ENCODE measurements at regions not wholly inside any gene's neighbourhood (a gene's known extent, or its start where the extent isn't known, plus 50 kb on each side); places are given as distances from the start of the nearest gene placed in this dataset.
A peak's percentile ranks its signal among the peaks of the same experiment; 100 is the strongest.

GRCh38 chr6:123716506-123716905, 79.8 kb upstream of the TRDN start:
- Histone ChIP-seq H3K27ac (no peak overlapping the region), H3K9ac (no peak overlapping the region), H3K36me3 (ENCODE audit: control insufficient read depth, insufficient read depth, low read length) (no peaks in the 10 kb centered on the region), H3K79me2 (no peaks in the 10 kb centered on the region), H2AFZ (no peak overlapping the region), H3K4me2 (ENCODE audit: low read length) (no peak overlapping the region), H3K4me1 (no peaks in the 10 kb centered on the region), H3K9me3 (ENCODE audit: control insufficient read depth, low read length) (no peaks in the 10 kb centered on the region), H3K4me3 (ENCODE audit: low read depth, low read length) (no peak overlapping the region), H3K27me3 (ENCODE audit: control insufficient read depth, insufficient read depth, low read length) (no peaks in the 10 kb centered on the region)
- TF ChIP-seq, protein P1, sequence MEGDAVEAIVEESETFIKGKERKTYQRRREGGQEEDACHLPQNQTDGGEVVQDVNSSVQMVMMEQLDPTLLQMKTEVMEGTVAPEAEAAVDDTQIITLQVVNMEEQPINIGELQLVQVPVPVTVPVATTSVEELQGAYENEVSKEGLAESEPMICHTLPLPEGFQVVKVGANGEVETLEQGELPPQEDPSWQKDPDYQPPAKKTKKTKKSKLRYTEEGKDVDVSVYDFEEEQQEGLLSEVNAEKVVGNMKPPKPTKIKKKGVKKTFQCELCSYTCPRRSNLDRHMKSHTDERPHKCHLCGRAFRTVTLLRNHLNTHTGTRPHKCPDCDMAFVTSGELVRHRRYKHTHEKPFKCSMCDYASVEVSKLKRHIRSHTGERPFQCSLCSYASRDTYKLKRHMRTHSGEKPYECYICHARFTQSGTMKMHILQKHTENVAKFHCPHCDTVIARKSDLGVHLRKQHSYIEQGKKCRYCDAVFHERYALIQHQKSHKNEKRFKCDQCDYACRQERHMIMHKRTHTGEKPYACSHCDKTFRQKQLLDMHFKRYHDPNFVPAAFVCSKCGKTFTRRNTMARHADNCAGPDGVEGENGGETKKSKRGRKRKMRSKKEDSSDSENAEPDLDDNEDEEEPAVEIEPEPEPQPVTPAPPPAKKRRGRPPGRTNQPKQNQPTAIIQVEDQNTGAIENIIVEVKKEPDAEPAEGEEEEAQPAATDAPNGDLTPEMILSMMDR (IDR thresholded peaks at IDR 0.05) = no peak

DNA sequence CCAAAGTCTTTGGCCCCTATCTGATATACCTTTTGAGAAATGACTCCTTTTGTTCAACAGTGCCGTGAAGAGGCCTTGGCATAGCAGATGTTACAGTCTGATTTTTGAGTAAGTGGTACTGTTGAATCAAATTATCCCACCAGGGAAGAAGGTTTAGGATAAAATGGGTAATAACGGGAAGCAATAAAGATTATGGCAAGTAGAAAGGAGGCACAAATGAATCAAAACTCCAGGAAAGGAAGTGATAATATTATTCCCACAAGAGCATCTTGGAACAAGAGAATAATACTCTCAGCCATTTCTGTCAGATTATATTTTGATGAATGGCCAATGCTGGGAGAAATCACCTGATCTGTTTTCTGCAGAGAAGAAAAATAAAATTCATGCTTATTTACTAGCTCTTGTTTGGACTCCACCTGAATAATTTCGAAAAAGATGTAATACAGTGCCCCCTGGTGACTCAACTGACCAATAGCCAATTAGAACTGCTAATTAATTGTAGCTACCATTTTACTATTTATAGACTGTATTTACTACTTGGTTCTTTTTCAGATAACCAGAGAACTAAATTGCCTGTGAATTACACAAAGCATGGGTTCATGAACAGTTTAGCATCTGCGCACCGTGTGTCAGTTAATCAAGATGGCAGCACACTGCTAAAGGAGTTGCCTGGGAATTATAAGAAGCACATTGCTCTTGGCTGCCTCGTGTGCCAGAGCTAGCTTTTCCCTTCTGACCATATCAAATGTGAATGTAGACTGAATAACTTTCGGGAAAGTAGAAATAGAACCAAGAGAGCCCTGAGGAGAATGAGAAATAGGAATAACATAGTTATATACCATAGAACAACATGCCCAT, 78.5 kb upstream of the TRDN start:
- no peaks in the 10 kb centered on the region for H3K27me3 ChIP-seq (ENCODE audit: control insufficient read depth, insufficient read depth, low read length)
- no peak overlapping the region for H3K4me2 ChIP-seq (ENCODE audit: low read length)
- H3K27ac ChIP-seq = no peak overlapping the region
- no peaks in the 10 kb centered on the region for H3K36me3 ChIP-seq (ENCODE audit: control insufficient read depth, insufficient read depth, low read length)
- H2AFZ ChIP-seq = peak overlapping the region; percentile 48
- no peak overlapping the region for H3K9ac ChIP-seq
- no peak overlapping the region for H3K4me3 ChIP-seq (ENCODE audit: low read depth, low read length)
- H3K4me1 ChIP-seq = no peaks in the 10 kb centered on the region
- H3K9me3 ChIP-seq (ENCODE audit: control insufficient read depth, low read length) = no peaks in the 10 kb centered on the region
- TF ChIP-seq, protein P1 (IDR thresholded peaks at IDR 0.05) = peak; percentile 84
- H3K79me2 ChIP-seq = no peaks in the 10 kb centered on the region

- H3K4me3 ChIP-seq (ENCODE audit: low read depth, low read length) = no peak overlapping the region
- TF ChIP-seq, protein P1 (IDR thresholded peaks at IDR 0.05) = no peak
- H3K27me3 ChIP-seq (ENCODE audit: control insufficient read depth, insufficient read depth, low read length) = no peaks in the 10 kb centered on the region
- H3K27ac ChIP-seq = no peak overlapping the region
- H3K79me2 ChIP-seq = no peaks in the 10 kb centered on the region
- no peak overlapping the region for H3K4me2 ChIP-seq (ENCODE audit: low read length)
- H3K36me3 ChIP-seq (ENCODE audit: control insufficient read depth, insufficient read depth, low read length) = no peaks in the 10 kb centered on the region
- H3K9me3 ChIP-seq (ENCODE audit: control insufficient read depth, low read length) = no peaks in the 10 kb centered on the region
- no peak overlapping the region for H2AFZ ChIP-seq
- no peak overlapping the region for H3K9ac ChIP-seq
- no peaks in the 10 kb centered on the region for H3K4me1 ChIP-seq
These were observed 76.1 kb upstream of the TRDN start for GRCh38 chr6:123712831-123713230.

DNA sequence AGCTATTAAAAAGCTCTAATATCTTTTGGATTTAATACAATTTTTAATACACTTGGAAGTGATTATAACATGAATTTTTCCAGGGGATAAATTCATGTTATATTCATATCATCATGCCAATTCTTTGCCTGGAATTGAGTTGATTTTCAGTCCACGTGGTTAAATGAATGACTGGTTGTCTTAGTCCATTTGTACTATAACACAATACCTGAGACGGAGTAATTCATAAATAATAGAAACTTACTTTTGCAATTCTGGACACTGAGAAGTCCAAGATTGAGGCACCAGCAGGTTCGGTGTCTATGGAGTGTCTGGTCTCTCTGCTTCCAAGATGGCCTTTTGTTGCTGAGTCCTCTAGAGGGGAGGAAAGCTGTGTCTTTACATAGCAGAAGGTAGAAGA, 66.2 kb upstream of the TRDN start:
- Histone ChIP-seq H3K4me2 (ENCODE audit: low read length) (no peak overlapping the region), H3K79me2 (no peaks in the 10 kb centered on the region), H3K27ac (no peak overlapping the region), H2AFZ (no peak overlapping the region), H3K9ac (no peak overlapping the region), H3K36me3 (ENCODE audit: control insufficient read depth, insufficient read depth, low read length) (no peaks in the 10 kb centered on the region), H3K4me3 (ENCODE audit: low read depth, low read length) (no peak overlapping the region), H3K4me1 (no peaks in the 10 kb centered on the region), H3K27me3 (ENCODE audit: control insufficient read depth, insufficient read depth, low read length) (no peaks in the 10 kb centered on the region), H3K9me3 (ENCODE audit: control insufficient read depth, low read length) (no peaks in the 10 kb centered on the region)
- TF ChIP-seq, protein P1 (IDR thresholded peaks at IDR 0.05) = no peak

DNA sequence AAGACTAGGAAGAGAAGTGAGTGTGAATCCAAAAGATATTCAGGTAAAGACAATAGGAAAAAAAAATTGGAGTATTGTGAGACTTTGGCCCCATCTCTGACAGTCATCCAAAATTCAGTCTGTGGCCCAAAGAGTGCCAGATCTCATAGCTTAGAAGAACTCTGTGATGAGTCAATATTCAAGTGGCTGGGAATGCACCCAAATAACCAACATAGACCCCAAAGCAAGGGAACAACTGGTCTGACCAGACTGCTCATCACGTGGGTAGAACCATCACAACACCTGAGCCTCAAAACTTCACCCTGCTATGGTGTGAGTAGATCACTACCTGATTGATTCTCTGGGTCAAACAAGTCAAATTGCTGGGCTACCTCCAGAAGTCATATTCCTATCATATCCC, 51.1 kb upstream of the TRDN start:
- no peak overlapping the region for H3K4me2 ChIP-seq (ENCODE audit: low read length)
- no peaks in the 10 kb centered on the region for H3K9me3 ChIP-seq (ENCODE audit: control insufficient read depth, low read length)
- no peaks in the 10 kb centered on the region for H3K27me3 ChIP-seq (ENCODE audit: control insufficient read depth, insufficient read depth, low read length)
- no peaks in the 10 kb centered on the region for H3K79me2 ChIP-seq
- TF ChIP-seq, protein P1 (IDR thresholded peaks at IDR 0.05) = no peak
- H3K4me3 ChIP-seq (ENCODE audit: low read depth, low read length) = no peak overlapping the region
- no peaks in the 10 kb centered on the region for H3K36me3 ChIP-seq (ENCODE audit: control insufficient read depth, insufficient read depth, low read length)
- no peak overlapping the region for H3K27ac ChIP-seq
- H2AFZ ChIP-seq = peak overlapping the region; percentile 14
- H3K4me1 ChIP-seq = no peaks in the 10 kb centered on the region
- no peak overlapping the region for H3K9ac ChIP-seq
